GM12873 (cell line): ENCODE measurements at regions not wholly inside any gene's neighbourhood (a gene's known extent, or its start where the extent isn't known, plus 50 kb on each side); places are given as distances from the start of the nearest gene placed in this dataset.

Experiments used
- TF ChIP-seq, protein P1 (sequence below): IDR thresholded peaks from 2 replicates; pipeline ENCODE4 v1.5.1; 2012; ENCODE audit warnings: low read depth, mild to moderate bottlenecking, moderate library complexity, low read length, control low read depth; ENCODE audit not compliant: insufficient read depth; ENCODE audit errors: missing control alignments

DNA sequence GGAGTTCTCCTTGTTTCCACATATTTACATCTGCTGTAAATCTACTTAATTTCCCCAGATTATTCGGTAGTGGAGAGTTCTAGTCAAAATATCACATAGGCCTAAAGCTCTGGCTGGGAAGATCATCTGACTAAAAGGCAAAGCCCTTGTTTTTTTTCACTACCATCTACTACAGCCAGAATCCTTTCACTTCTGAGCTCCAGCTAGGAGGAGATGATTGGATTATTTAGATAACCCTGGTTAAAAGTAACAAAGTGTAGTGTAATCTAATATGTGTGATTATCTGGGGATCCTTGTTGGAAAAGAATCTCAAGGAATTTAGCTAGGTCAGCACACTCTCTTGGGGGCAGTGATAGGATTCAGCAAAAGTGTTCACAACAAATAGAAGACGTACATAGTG is 125.4 kb downstream of the DYRK2 start:
- TF ChIP-seq, protein P1, sequence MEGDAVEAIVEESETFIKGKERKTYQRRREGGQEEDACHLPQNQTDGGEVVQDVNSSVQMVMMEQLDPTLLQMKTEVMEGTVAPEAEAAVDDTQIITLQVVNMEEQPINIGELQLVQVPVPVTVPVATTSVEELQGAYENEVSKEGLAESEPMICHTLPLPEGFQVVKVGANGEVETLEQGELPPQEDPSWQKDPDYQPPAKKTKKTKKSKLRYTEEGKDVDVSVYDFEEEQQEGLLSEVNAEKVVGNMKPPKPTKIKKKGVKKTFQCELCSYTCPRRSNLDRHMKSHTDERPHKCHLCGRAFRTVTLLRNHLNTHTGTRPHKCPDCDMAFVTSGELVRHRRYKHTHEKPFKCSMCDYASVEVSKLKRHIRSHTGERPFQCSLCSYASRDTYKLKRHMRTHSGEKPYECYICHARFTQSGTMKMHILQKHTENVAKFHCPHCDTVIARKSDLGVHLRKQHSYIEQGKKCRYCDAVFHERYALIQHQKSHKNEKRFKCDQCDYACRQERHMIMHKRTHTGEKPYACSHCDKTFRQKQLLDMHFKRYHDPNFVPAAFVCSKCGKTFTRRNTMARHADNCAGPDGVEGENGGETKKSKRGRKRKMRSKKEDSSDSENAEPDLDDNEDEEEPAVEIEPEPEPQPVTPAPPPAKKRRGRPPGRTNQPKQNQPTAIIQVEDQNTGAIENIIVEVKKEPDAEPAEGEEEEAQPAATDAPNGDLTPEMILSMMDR = no peak

DNA sequence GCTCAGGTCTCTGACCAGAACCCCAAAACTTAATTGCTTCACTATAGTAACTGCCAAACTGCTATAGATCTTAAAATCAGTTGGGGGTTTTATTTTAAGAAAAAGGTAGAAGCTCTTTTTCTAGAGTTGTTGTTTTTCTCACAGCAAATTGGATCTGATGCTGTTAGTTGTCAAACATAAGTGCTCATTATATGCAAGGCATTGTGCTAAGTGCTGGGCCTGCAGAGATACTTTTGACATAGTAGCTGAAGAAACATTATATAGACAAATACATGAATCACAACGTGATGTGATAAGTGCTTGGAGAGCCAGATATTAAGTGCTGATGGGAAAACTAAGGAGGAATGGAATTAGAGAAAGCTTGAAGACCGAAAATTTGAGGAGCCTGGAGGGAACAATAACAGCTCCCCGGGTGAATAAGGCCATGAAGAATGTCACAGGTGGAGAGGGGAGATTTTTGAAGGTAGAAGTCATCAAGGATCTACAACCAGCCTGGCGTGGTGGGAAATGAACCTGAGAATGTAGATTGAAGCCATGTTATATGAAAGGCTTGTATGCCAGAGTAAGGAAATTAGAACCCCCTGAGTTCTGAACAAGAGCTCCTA is 126.5 kb downstream of the DYRK2 start:
- TF ChIP-seq, protein P1 = no peak

DNA sequence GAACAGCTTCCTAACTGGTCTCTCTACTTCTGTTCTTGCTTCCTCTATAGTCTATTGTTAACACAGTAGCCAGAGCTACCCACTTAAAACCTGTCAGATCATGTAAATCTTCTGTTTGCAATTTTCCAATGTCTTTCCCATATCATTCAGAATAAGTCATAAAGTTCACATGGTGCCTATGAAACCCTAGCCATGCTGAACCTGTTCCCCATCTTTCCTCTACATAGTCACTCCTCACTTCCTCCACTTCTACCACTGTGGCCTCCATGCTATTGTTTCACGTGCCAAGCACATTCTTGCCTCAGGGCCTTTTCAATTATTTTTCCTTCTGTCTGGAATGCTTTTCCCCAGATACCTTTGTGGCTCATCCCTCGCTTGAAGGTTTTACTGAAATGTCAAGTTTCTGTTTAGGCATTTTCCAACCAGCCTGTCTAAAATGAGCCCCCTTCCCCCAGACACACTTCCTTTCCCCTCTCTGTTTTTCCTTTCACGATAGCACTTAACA is 132.1 kb downstream of the DYRK2 start:
- TF ChIP-seq, protein P1 = no peak

DNA sequence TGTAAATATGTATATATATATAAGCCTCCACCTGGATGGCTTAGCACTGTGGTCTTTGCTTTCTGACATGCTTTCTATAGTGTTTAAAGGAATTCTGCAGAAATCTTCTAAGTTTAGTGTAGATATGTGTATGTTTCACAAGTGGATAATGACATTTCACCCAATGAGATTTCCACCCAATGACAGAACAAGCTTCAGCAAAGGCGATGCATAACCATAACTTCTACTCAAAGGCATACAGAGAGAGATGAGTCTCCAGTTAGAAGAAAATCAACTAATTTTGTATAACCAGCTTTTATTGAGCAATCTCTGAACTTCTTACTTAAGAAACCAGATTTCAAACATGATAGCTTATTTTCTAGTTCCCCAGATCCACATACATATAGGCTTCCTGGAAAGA is 134.0 kb downstream of the DYRK2 start:
- TF ChIP-seq, protein P1 = no peak

DNA sequence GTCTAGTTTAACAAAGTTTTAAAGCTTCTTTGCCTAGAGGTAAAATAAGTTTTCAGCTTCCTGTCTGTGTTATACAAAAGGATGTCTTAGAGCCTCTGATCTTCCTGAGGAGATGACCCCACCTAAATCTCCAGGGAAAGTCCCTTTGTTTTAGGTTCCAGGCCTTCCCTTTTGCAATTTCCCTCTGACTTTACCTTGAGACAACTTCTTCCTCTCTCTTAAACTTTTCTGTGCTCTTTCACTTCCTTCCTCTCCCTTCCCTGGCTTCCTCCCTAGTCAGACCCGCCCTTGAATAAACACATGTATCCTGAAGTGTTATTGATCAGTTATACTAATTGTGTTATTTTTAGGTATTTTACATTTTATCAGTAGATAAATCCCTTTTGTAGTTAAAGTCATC is 134.8 kb downstream of the DYRK2 start:
- TF ChIP-seq, protein P1 = no peak

DNA sequence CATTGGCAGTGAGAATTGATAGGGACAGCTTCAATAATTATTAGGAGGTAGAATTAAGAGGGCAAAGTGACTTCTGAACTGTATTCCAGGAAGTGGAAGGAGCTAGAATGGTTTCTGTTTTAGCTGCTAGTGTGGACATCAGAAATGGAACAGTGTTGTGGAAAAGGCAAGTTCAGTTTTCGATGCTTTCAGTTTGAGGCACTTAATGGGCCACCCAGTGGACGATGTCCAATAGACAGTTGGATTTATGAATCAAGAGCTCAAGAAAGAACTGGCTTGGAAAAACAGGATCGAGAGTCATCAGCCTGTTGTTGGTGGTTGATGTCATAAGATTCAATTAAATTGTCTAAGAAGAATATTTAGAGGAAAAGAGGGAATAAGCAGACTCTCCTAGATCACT is 136.3 kb downstream of the DYRK2 start:
- TF ChIP-seq, protein P1 = no peak

DNA sequence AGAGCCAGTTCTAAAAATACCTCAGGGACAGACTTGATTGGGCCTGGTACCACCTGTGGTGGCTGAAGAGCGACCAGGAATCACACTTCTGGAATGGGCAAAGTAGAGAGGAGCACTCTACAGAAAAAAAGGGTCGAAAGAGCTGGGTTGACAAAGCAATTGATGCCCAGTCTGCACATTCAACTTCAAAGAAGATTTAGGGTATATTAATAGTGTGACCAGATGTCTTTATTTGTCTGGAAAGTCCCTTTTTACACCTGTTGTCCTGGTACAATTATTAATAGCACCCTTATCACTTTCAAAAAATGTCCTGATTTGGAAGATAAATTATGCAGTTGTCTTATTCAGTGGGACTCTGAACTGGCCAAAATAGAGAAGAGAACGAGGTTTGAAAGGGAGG is 137.5 kb downstream of the DYRK2 start:
- TF ChIP-seq, protein P1 = no peak
